SW480 (cell line): ENCODE measurements at regions not wholly inside any gene's neighbourhood (a gene's known extent, or its start where the extent isn't known, plus 50 kb on each side); places are given as distances from the start of the nearest gene placed in this dataset.

Experiments used
- DNase-seq: peaks from one replicate; pipeline ENCODE4 v3.0.0-alpha.2; 2016; ENCODE audit warnings: low spot score

- no peak for DNase-seq
Measured at GRCh38 chr3:25229586-25229985, 198.5 kb upstream of the RARB start.

- DNase-seq = no peak
Measured at GRCh38 chr3:25235031-25235430, 193.0 kb upstream of the RARB start.

- DNase-seq = peak; percentile 37
Measured at GRCh38 chr3:25235466-25235865, 192.6 kb upstream of the RARB start.

- DNase-seq = no peak
Measured at GRCh38 chr3:25237602-25238001, 190.5 kb upstream of the RARB start.

GRCh38 chr3:25239042-25239441 is 189.0 kb upstream of the RARB start:
- DNase-seq = no peak

- DNase-seq = no peak
Measured at GRCh38 chr3:25246913-25247312, 181.2 kb upstream of the RARB start.

GRCh38 chr3:25252291-25252690 is 175.8 kb upstream of the RARB start:
- no peak for DNase-seq

GRCh38 chr3:25257026-25257425 is 171.0 kb upstream of the RARB start:
- DNase-seq = peak; percentile 41

- no peak for DNase-seq
Measured at GRCh38 chr3:25259871-25260270, 168.2 kb upstream of the RARB start.

GRCh38 chr3:25262322-25262721 is 165.7 kb upstream of the RARB start:
- DNase-seq = no peak

- no peak for DNase-seq
Measured at GRCh38 chr3:25265284-25265683, 162.8 kb upstream of the RARB start.

GRCh38 chr3:25266677-25267076 is 161.4 kb upstream of the RARB start:
- no peak for DNase-seq

GRCh38 chr3:25272090-25272489 is 156.0 kb upstream of the RARB start:
- no peak for DNase-seq

GRCh38 chr3:25273582-25274171 is 154.4 kb upstream of the RARB start:
- DNase-seq = no peak

GRCh38 chr3:25277503-25277902 is 150.6 kb upstream of the RARB start:
- DNase-seq = no peak

- DNase-seq = no peak
Measured at GRCh38 chr3:25281041-25281731, 146.9 kb upstream of the RARB start.

GRCh38 chr3:25281732-25282126 is 146.3 kb upstream of the RARB start:
- no peak for DNase-seq

- DNase-seq = no peak
Measured at GRCh38 chr3:25283613-25284012, 144.4 kb upstream of the RARB start.

GRCh38 chr3:25284249-25284648 is 143.8 kb upstream of the RARB start:
- DNase-seq = no peak

GRCh38 chr3:25287291-25287884 is 140.7 kb upstream of the RARB start:
- DNase-seq = no peak

- no peak for DNase-seq
Measured at GRCh38 chr3:25288413-25288812, 139.7 kb upstream of the RARB start.

- no peak for DNase-seq
Measured at GRCh38 chr3:25289156-25289555, 138.9 kb upstream of the RARB start.

GRCh38 chr3:25289663-25290062 is 138.4 kb upstream of the RARB start:
- DNase-seq = no peak

- no peak for DNase-seq
Measured at GRCh38 chr3:25291481-25291905, 136.6 kb upstream of the RARB start.
